HG03571 (cell line): ENCODE measurements at regions not wholly inside any gene's neighbourhood (a gene's known extent, or its start where the extent isn't known, plus 50 kb on each side); places are given as distances from the start of the nearest gene placed in this dataset.

ENCODE experiments used
- ATAC-seq: cut with Tn5 transposase; IDR thresholded peaks from one replicate; pipeline ENCODE4 v1.9.1; 2021; ENCODE audit not compliant: unreplicated experiment

DNA sequence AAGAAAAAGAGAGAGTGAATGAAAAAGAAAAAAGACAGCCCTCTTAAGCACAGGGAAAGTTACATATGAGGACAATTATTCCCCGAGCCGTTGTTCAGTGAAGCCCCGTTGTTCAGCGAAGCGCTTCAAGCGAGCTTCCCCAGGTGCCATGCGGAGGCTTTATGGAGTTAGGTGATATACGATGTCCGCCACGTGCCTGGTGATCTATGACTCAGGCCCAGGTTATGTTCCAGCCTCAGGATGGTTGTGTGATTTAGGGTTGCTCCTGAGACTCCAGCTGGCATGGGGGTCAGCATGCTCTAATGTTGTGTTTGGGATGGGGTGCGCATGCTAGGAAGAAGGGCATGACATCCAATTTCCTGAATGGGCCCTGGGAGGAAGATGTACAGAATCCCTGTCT is 365.6 kb downstream of the CDK5RAP2 start:
- ATAC-seq: no peak

- ATAC-seq: peak; percentile 24
These were observed 367.1 kb downstream of the CDK5RAP2 start for GRCh38 chr9:120212853-120213200.

GRCh38 chr9:120212153-120212852 is 367.7 kb downstream of the CDK5RAP2 start:
- peak; percentile 72 for ATAC-seq

DNA sequence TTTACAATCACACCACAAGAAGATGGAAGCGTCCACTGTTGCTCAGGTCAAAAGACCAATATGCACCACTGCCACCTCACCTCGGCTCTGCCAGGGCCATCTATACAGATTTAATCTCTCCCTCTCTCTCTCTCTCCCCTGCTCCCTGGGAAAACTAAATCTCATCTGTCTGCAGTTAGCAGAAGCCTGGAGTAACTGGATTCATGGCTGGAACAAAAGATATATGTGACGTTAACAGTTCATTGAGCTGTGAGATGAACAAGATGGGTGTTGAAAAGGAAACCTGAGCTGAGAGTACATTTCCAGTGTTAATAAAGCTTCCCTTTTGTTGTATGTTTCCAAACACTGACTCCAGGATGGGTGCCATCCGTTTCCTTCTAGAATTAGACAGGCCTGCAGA is 369.7 kb downstream of the CDK5RAP2 start:
- ATAC-seq: no peak

DNA sequence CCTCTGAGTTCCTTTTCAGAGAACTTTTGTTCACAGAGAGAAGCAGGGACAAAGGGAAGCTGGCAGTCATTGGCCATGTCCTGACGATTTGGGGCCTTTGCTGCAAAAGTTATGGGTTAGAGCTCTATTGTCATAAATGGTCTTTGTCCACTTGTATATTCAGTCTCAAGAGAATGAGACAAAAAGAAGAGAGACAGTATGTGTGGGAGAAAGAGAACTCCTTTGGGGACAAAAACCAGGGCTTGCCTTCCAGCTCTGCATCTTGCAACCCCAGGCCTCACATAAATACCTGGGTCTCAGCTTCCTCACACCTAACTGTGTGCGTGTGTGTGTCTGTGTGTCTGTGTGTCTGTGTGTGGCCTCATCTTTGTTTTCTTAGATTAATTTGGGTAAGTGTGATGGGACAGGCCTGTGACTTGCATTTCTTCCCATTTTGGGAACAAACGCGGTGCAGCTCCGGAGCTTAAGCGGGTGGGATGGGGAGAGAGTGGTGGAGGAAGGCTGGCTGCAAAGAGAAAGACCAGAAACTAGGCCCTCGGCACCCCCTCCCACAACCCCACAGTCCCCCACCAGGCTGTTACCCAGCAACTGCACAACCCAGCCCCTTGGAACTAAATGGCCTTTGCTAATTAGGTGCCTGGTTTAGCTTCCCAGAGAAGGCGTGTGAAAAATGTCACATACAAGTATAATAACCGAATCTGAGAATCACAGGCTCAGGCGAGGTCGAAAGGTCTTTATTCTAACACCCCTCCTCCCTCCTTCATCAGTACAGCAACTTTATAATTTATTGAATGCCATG is 376.9 kb downstream of the CDK5RAP2 start:
- ATAC-seq: no peak

DNA sequence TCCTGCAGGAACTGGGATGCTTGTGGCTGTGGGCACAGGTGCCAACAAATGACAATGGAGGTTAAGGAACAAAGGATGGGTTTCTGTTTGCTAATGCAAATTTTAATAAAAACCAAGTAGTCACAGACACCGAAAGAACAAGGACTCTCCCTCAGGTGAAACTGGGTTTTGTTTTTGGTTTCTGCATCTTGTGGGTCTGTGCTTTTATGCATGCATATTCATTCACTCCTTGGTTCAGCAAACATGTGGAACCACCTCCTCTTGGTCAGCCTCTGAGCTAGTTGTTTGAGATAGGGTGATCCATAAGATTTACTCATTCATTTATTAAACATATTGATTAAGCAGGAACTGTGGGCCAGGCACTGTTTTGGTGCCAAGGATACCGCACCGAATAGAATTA is 381.9 kb downstream of the CDK5RAP2 start:
- no peak for ATAC-seq

DNA sequence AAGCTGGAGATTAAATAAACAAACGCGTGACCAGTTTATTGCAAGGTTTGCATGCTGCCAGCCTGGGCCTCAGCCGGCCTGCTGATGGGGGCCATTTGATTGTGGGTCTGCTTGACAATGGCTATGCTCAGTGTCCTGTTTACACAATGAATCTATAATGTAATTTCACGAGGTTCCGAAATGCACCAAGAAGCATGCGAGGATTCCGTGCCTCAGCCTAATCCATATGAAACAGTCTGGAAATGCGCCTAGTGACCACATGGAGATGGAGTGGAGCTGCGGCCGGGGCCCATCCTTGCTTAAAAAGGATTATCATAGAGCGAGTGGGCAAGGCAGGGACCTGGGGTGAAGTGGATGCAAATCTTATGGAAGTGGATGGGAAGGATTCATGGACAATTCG is 382.4 kb downstream of the CDK5RAP2 start:
- ATAC-seq: no peak

GRCh38 chr9:120191141-120191540 is 388.8 kb downstream of the CDK5RAP2 start:
- ATAC-seq: no peak

DNA sequence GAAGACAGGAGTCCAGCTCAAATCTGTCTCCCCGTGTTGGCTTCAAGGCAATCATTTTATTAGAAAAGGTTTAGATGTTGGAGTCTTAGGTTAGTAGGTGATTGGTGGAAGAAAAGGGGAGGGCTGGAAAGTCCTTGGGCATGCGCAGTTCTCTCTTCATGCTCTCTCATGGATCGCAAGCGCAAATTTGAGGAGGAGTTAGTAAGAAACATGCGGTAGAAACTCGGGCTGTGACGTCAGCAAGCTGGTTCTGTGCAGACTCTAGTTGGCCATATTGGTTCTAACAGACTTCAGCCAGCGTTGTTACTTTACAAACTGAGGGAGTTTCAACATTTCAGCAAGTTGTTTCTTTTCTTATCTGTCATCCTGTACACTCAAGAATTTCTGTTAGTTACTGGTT is 392.2 kb downstream of the CDK5RAP2 start:
- no peak for ATAC-seq

DNA sequence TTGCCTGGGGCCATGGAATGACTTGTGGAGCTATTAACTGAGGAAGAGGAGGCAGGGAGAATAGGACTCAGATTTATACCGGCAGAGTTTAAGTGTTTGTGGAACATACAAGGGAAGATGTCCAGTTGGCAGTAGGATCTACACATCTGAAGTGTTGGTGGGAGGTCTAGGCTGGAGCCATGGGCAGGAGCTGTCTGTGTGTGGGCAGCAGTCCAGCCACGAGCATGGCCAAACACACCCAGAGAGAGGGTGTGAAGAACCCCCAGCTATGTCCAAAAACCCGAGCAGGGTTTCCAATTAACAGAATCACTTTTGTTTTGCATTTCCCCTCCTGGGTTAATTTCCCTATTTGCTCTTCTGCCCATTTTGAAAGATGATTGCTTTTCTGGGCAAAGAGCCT is 393.7 kb downstream of the CDK5RAP2 start:
- ATAC-seq: no peak

DNA sequence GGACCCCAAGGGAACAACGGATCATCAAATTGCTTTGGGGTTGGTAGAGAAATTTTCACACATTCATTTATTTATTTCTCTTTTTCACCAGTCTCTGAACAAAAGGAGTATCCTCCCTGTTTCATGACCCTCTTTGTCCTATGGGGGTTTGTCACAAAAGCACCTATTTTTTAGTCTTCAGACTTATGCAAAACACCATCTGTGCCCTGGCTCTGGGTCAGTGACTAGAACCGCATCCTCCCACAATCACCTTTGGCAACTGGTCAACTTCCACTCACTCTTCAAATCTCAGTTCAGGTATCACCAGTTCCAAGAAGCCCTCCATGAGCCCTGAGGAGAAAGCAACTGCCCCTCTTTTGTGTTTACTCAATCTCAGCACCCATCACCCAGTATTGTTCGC is 395.7 kb downstream of the CDK5RAP2 start:
- no peak for ATAC-seq

GRCh38 chr9:120183615-120184014 is 396.4 kb downstream of the CDK5RAP2 start:
- no peak for ATAC-seq

- no peak for ATAC-seq
These were observed 398.0 kb downstream of the CDK5RAP2 start for GRCh38 chr9:120182011-120182410.

- no peak for ATAC-seq
These were observed 402.8 kb downstream of the CDK5RAP2 start for GRCh38 chr9:120177121-120177520.

DNA sequence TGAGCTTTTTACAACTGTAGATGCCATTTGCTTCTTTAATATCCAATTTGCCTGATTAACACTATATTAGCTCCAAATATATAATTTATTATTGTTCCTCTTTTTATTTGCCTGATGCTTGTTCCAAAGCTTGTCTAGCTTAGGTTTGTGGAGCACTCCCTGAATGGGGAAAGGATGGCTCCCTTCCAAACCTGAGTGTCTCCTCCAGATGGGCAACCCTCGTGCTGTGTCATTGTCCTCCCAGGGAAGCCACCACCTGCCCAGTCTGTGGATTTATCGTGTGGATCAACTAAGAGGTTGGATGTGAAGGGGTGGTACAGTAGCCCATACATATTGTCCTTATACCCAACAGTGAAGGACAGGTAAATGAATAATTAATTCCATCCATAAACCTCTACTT is 404.9 kb downstream of the CDK5RAP2 start:
- ATAC-seq: no peak

DNA sequence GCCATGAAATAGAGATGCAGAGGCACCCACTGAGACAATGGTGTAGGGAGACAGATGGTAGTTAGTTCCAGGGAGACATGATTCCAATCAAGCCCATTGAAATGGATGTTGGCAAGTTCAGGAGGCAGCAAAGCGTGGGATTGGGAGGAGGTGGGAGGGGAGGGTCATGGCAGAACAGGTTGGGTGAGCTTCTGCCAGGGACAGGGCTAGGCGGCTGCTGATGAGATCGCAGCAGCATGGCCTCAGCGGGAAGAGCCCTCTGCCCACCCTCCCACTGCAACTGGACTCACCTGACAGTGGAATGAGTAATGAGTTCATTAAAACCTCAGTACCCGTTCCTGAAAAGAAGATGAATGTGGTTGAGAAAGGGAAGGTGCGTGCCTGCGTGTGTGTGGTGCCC is 418.2 kb downstream of the CDK5RAP2 start:
- ATAC-seq: no peak

GRCh38 chr9:120158221-120158620 is 421.7 kb downstream of the CDK5RAP2 start:
- no peak for ATAC-seq

DNA sequence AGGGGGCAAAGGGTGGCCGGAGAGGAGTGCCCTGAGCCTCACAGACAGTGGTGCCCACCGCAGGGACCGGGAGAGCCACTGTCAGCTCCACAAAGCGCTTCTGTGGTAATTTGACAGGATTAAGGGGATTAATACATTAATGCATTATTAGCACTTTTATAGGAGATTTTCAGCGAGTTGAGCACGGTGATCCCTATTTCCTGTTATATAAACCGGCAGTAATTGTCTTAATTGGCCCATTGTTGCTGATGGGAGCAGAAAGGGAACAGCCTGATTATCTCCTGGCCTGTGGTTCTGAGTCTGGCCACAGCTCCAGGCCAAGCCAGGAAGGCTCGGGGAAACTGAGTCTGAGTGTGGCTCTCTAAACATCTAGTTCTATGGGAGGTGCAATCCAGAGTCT is 423.6 kb downstream of the CDK5RAP2 start:
- ATAC-seq: no peak

DNA sequence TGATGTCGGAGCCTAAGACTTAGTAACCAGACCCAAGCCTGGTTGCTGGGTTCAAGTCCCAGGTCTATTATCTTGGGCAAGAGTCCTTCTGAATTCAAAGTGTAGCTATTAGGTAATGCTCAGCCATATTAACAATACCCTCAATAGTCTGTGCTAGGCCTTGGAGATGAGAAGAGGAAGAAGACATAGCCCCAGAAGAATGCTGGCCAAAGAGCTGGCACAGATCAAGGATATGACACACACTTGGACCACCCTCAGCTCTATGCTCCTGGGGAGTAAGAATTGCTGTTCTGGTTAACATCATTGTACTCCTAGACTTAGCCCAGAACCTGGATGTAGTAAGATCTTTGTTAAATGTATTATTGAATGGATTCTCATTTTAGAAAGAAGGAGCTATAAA is 426.7 kb downstream of the CDK5RAP2 start:
- no peak for ATAC-seq

GRCh38 chr9:120152295-120152694 is 427.7 kb downstream of the CDK5RAP2 start:
- ATAC-seq: no peak

DNA sequence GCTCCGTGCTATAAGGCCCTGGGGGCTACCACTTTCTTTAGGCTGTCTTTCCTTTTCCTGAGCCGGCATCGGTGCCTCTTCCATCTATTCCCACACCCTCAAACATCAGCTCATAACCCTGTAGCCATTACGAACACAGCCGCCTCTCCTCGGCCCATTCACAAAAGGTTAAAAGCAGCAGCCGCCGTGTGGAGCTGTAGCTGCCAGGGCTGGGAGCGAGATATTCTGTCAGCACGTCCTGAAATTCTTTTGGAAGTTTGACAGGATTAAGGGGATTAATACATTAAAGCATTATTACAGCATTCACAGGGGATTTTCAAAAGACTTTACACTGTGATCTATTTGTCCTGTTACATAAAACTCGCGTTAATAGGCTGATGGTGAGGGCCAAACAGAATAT is 428.2 kb downstream of the CDK5RAP2 start:
- ATAC-seq: no peak

- no peak for ATAC-seq
These were observed 428.8 kb downstream of the CDK5RAP2 start for GRCh38 chr9:120151149-120151548.

DNA sequence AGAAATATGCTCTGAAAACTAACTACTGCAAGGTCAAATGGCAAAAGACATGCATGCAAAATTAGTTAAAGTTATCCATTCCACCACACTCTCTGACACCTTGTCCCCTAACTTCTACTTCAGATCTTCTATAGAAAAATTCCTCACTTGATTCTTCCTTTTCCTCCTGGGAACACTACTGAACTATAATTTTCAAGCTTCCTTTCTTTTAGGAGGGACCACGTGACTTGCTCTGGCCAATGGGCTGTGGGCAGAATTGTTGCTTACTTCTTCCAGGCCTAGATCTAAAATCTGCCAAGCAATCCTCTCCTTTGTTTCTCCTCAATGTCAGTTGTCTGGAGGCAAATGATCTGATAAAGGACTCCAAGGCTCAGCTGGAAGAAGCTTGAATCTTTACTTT is 441.0 kb downstream of the CDK5RAP2 start:
- no peak for ATAC-seq
